Adipocyte (in vitro differentiated cells): ENCODE measurements at regions not wholly inside any gene's neighbourhood (a gene's known extent, or its start where the extent isn't known, plus 50 kb on each side); places are given as distances from the start of the nearest gene placed in this dataset.
"Not testable (repeated sequence)": the region's sequence is repeated elsewhere in the genome, so short reads cannot be mapped to it uniquely, and the experiment has no call there.

Experiments
- DNase-seq: peaks from one replicate; pipeline ENCODE4 v3.0.0-alpha.2; 2015; ENCODE audit warnings: low read depth
- H3K27me3 ChIP-seq: replicated peaks from 2 replicates; pipeline ENCODE4 v1.7.0; 2013; ENCODE audit warnings: mild to moderate bottlenecking, low read length, moderate library complexity; ENCODE audit not compliant: control insufficient read depth, insufficient read depth
- H3K36me3 ChIP-seq: 2 replicates; pipeline ENCODE4 v1.7.0; 2013; ENCODE audit warnings: low read length, mild to moderate bottlenecking, moderate library complexity; ENCODE audit not compliant: control insufficient read depth, insufficient read depth, severe bottlenecking
- H3K4me1 ChIP-seq: 2 replicates; pipeline ENCODE4 v1.7.0; 2013; ENCODE audit warnings: mild to moderate bottlenecking, low read length, moderate library complexity; ENCODE audit not compliant: control insufficient read depth, insufficient read depth
- H3K4me3 ChIP-seq: 2 replicates; pipeline ENCODE4 v1.7.0; 2013; ENCODE audit warnings: mild to moderate bottlenecking, low read length, moderate library complexity
- H3K9ac ChIP-seq: 2 replicates; pipeline ENCODE4 v1.7.0; 2013; ENCODE audit warnings: mild to moderate bottlenecking, low read length, moderate library complexity
- H3K9me3 ChIP-seq: 2 replicates; pipeline ENCODE4 v1.7.0; 2013; ENCODE audit warnings: mild to moderate bottlenecking, low read length, moderate library complexity; ENCODE audit not compliant: control insufficient read depth

DNA sequence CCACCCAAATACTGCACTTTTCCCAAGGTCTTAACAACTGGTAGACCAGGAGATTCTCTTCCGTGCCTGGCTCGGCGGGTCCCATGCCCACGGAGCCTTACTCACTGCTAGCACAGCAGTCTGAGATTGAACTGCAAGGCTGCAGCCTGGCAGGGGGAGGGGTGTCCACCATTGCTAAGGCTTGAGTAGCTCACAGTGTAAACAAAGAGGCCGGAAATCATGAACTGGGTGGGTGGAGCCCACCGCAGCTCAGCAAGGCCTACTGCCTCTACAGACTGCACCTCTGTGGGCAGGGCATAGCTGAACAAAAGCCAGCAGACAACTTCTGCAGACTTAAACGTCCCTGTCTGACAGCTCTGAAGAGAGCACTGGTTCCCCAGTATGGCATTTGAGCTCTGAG, 124.3 kb upstream of the MROH9 start:
- not testable (repeated sequence) for DNase-seq, H3K36me3 ChIP-seq, H3K27me3 ChIP-seq, H3K4me3 ChIP-seq, H3K9ac ChIP-seq, H3K9me3 ChIP-seq
- H3K4me1 ChIP-seq: peaks cover 24% of the 10 kb centered on the region

DNA sequence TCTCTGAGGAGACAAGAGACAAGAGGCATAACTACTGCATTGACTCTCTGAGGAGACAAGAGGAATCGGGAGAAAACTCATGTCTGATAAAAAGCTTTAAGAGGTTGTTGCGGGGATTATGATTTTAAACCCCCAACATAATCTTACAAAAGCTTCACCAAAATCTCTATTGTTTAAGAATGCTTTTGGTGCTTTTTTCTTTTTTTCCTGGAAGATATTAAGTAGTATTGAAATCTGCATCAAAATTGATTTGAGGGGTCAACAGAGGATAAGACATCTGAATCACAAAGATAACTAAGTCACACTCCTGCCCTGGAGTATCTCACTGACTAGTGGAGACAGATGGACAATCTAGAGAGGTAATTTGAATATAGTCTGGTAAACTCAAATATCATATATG, 115.6 kb upstream of the MROH9 start:
- H3K4me3 ChIP-seq: no peak overlapping the region
- no peak for DNase-seq
- H3K9me3 ChIP-seq: no peaks in the 10 kb centered on the region
- H3K4me1 ChIP-seq: no peaks in the 10 kb centered on the region
- no peaks in the 10 kb centered on the region for H3K36me3 ChIP-seq
- H3K9ac ChIP-seq: no peak overlapping the region
- no peaks in the 10 kb centered on the region for H3K27me3 ChIP-seq

DNA sequence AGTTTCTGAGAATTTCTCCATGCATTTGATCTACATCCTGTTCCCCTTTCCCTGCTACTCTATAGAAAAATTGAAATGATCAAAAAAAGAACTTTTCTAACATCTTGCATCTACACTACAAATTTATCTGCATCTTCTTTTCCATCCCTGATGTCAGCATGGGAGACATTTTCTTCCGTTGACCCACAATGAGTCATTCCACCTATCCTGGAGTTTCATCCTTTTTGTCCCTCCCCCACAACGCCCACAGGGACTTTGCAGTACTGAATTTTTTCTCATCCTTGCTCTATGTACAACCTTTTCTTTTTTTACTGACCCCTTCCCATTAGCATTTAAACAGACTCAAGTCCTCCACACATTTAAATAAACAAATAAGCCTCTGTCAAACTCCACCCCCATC, 112.2 kb upstream of the MROH9 start:
- H3K36me3 ChIP-seq: no peaks in the 10 kb centered on the region
- no peaks in the 10 kb centered on the region for H3K27me3 ChIP-seq
- no peaks in the 10 kb centered on the region for H3K4me1 ChIP-seq
- no peaks in the 10 kb centered on the region for H3K9me3 ChIP-seq
- no peak for DNase-seq
- H3K9ac ChIP-seq: no peak overlapping the region
- H3K4me3 ChIP-seq: no peak overlapping the region

DNA sequence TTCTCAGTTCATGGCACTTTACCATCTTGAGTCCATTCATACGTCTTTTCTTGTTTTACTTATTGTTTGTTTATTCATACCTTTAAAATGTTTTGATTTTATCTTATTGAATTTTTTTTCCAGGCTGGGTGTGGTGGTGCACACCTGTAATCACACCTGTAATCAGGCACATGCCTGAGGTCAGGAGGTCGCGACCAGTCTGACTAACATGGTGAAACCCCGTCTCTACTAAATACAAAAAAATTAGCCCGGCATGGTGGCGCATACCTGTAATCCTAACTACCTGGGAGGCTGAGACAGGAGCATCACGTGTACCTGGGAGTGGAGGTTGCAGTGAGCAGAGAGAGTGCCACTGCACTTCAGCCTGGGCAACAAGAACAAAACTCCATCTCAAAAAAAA, 104.1 kb upstream of the MROH9 start:
- H3K4me3 ChIP-seq: no peak overlapping the region
- no peaks in the 10 kb centered on the region for H3K9me3 ChIP-seq
- H3K27me3 ChIP-seq: no peaks in the 10 kb centered on the region
- H3K9ac ChIP-seq: no peak overlapping the region
- H3K36me3 ChIP-seq: no peaks in the 10 kb centered on the region
- no peak for DNase-seq
- no peaks in the 10 kb centered on the region for H3K4me1 ChIP-seq

DNA sequence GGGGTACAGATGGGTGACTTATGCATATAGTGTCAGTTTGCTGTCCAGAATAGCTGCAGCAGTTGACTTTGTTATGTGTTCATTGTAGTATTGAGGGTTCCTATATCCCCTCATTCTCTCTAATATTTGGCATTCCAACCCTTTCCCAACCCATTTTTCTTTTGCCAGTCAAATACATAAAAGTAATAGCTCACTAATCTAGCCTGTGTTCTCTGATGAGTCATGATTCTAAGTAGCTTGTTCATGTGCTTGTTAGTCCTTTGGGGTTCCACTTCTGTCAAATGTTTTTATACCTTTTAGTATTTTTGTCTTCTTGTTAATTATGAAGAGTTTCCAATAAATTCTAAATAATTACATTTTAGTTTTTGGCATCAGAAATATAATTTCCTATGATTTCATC, 99.2 kb upstream of the MROH9 start:
- Histone ChIP-seq H3K36me3 (no peaks in the 10 kb centered on the region), H3K9me3 (no peaks in the 10 kb centered on the region), H3K27me3 (no peaks in the 10 kb centered on the region), H3K4me3 (no peak overlapping the region), H3K4me1 (no peaks in the 10 kb centered on the region), H3K9ac (no peak overlapping the region)
- DNase-seq: peak; percentile 44

DNA sequence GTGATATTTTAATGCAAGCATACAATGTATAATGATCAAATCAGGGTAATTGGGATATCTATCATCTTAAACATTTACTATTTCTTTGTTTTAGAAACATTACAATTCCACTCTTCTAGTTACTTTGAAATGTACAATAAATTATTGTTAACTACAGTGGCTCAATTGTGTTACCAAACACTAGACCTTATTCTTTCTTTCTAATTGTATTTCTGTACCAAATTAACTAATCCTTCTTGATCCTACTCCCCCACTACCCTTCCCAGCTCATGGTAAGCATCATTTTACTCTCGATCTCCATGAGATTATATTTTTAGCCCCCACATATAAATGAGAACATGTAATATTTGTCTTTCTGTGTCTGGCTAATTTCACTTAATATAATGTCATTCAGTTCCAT, 95.0 kb upstream of the MROH9 start:
- DNase-seq: no peak
- Histone ChIP-seq H3K27me3 (no peaks in the 10 kb centered on the region), H3K4me1 (no peaks in the 10 kb centered on the region), H3K9ac (no peak overlapping the region), H3K4me3 (no peak overlapping the region), H3K36me3 (no peaks in the 10 kb centered on the region), H3K9me3 (no peaks in the 10 kb centered on the region)

DNA sequence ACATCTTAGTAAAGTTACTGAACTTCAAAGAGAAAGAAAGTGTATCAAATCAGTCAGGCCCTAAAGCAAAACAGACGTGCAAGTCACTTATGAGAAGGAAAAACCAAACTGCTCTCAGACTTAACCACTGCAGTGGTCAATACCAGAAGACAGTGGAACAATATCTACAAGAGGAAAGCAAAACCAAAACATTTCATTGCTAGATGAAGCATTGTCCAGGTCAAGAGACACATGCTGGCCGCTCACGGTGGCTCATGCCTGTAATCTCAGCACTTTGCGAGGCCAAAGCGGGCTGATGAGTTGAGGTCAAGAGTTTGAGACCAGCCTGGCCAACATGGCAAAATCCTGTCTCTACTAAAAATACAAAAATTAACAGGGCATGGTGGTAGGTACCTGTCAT, 82.0 kb upstream of the MROH9 start:
- no peak for DNase-seq
- Histone ChIP-seq H3K4me1 (no peaks in the 10 kb centered on the region), H3K27me3 (no peaks in the 10 kb centered on the region), H3K9me3 (no peaks in the 10 kb centered on the region), H3K4me3 (no peak overlapping the region), H3K36me3 (no peaks in the 10 kb centered on the region), H3K9ac (no peak overlapping the region)

DNA sequence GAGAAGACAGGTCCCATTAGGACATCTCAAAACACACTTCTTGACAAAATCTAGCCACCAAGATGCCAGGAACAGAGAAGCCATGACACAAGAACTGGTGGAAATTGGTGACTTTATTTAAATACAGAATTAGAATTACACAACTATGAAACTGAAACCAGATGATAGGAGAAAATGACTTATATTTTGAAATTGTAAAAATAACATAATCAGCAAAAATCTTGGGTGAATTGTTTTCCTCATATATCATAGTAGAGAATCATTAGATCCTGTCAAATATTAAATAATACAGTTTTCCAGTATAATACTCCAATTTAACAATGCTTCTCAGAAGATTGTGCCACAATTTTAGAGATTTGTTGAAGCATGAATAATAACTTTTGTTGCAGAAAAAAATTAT, 81.5 kb upstream of the MROH9 start:
- H3K9me3 ChIP-seq: no peaks in the 10 kb centered on the region
- H3K36me3 ChIP-seq: no peaks in the 10 kb centered on the region
- H3K27me3 ChIP-seq: no peaks in the 10 kb centered on the region

DNA sequence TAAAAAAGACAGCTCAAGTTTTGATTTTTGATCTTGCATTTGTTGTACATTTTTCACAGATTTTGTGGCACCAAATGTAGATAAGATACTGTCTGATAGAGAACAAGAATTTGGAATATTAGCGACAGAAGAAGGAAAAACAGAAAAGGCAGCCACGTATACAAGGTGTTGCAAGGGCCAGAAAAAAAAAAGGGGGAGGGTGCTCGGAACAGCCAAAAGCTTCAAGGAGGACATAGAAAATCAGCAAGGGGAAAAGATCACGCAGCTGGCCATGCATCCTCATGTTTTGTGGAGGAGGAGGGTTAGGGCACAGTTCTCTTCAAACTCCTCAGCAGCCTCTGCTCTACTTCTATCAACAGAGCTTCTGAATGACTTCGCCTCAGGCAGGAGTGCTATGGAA, 80.7 kb upstream of the MROH9 start:
- no peak for DNase-seq
- Histone ChIP-seq H3K4me3 (no peak overlapping the region), H3K36me3 (no peaks in the 10 kb centered on the region), H3K27me3 (no peaks in the 10 kb centered on the region), H3K4me1 (no peaks in the 10 kb centered on the region), H3K9me3 (no peaks in the 10 kb centered on the region), H3K9ac (no peak overlapping the region)

More for the DNA sequence above, 81.5 kb upstream of the MROH9 start:
- Histone ChIP-seq H3K9ac (no peak overlapping the region), H3K4me3 (no peak overlapping the region), H3K4me1 (no peaks in the 10 kb centered on the region)
- DNase-seq: peak; percentile 29

DNA sequence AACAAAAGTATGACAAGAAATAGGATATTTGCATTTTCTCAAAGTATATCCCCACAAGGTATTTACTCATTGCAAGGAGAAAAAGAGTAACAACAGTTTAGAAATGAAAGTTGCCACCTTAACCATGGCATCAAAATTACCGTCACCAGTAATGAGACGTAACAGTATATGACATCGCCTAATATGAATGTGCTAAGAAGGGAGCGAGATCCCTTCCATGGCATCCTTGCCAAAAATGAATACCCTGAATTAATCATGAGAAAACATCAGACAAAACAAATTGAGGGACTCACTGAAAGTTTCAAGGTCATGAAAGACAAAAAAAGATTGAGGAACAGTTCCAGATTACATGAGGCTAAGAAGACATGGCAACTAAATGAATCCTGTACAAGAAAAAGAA, 78.9 kb upstream of the MROH9 start:
- Histone ChIP-seq H3K9me3 (no peaks in the 10 kb centered on the region), H3K27me3 (no peaks in the 10 kb centered on the region), H3K4me1 (no peaks in the 10 kb centered on the region), H3K4me3 (peak overlapping the region; percentile 22), H3K36me3 (no peaks in the 10 kb centered on the region), H3K9ac (no peak overlapping the region)
- DNase-seq: no peak

DNA sequence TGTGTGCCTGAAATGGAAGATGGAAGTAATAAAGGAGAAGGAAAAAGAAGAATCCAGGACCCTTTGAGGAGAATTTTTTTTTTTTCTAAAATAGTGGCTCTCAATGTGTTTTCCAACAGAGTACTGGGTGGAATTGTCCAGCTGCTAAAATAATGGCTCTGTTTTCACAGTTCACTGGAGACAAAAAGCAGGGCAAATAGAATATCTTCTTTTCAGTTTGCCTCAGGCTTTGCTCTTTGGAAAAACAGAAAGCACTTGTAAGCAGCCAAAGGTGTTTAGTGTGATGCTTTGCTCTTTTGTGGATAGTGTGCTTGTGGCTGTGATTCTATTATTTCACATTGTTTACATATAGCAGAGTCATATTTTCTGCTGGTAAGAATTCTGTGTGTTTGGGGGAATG, 77.4 kb upstream of the MROH9 start:
- H3K27me3 ChIP-seq: no peaks in the 10 kb centered on the region
- H3K9ac ChIP-seq: no peak overlapping the region
- no peak overlapping the region for H3K4me3 ChIP-seq
- H3K36me3 ChIP-seq: no peaks in the 10 kb centered on the region
- H3K9me3 ChIP-seq: no peaks in the 10 kb centered on the region
- H3K4me1 ChIP-seq: peaks cover 4% of the 10 kb centered on the region
- no peak for DNase-seq

DNA sequence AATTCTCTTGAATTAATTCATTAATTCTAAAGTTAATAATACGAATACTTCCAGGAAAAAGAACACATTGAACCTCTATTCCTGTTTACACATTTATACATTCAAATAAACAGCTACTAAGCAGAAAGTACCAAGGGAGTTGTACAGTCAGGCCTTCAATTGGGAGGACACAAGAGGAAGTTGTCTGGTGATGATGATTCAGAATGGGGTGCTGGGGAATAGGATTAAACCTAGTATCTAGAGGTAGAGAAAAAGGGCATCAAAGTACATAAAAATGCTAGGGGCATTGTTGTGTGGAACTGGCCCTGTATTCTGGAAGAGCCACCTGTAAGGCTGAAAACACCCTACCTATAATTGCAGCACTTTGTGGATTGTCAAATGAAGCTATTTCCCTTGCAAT, 71.7 kb upstream of the MROH9 start:
- no peak overlapping the region for H3K4me3 ChIP-seq
- no peak for DNase-seq
- H3K27me3 ChIP-seq: no peaks in the 10 kb centered on the region
- H3K4me1 ChIP-seq: peaks cover 23% of the 10 kb centered on the region
- H3K36me3 ChIP-seq: no peaks in the 10 kb centered on the region
- H3K9me3 ChIP-seq: no peaks in the 10 kb centered on the region
- H3K9ac ChIP-seq: no peak overlapping the region
